Kidney (tissue), 13 donors: ENCODE measurements at regions not wholly inside any gene's neighbourhood (a gene's known extent, or its start where the extent isn't known, plus 50 kb on each side); places are given as distances from the start of the nearest gene placed in this dataset.
A peak's percentile ranks its signal among the peaks of the same experiment; 100 is the strongest.

Source experiments
- DNase-seq, 5 donors: peaks; one replicate each; pipeline ENCODE4 v3.0.0-alpha.2; 2013 to 2020
- FAIRE-seq: peaks from 2 replicates; lab custom pipeline; 2012; peaks lifted over from hg19 to GRCh38; lab: Jason Lieb, UNC
- H3K27ac ChIP-seq, 2 donors: one replicate each; pipeline ENCODE4 v1.7.0; 2013; ENCODE audit warnings: low read depth in 2 of 2, low read length in 2 of 2, inconsistent platforms in 1 of 2
- H3K27me3 ChIP-seq: one replicate; pipeline ENCODE4 v1.7.1; 2013; ENCODE audit warnings: low read length, inconsistent platforms; ENCODE audit not compliant: control insufficient read depth, insufficient read depth
- H3K36me3 ChIP-seq, 3 donors: one replicate each; pipeline versions ENCODE4 v1.7.0 to v1.7.1; 2013; ENCODE audit warnings: low read length in 3 of 3, control low read depth in 1 of 3, inconsistent platforms in 1 of 3; ENCODE audit not compliant: insufficient read depth in 3 of 3, control insufficient read depth in 2 of 3
- H3K4me1 ChIP-seq, 3 donors: one replicate each; pipeline versions ENCODE4 v1.7.0 to v1.7.1; 2013; ENCODE audit warnings: low read length in 3 of 3, inconsistent platforms in 1 of 3, low read depth in 1 of 3; ENCODE audit not compliant: control insufficient read depth in 2 of 3, insufficient read depth in 2 of 3
- H3K4me3 ChIP-seq, 3 donors: one replicate each; pipeline versions ENCODE4 v1.7.0 to v1.8.1; 2013; ENCODE audit warnings: low read length in 3 of 3, control low read depth in 1 of 3, inconsistent platforms in 1 of 3
- H3K9ac ChIP-seq, 3 donors: one replicate each; pipeline versions ENCODE4 v1.7.0 to v1.7.1; 2013; ENCODE audit warnings: low read length in 3 of 3, control low read depth in 1 of 3, inconsistent platforms in 1 of 3
- H3K9me3 ChIP-seq, 3 donors: one replicate each; pipeline versions ENCODE4 v1.7.0 to v1.7.1; 2013; ENCODE audit warnings: low read length in 3 of 3, control low read depth in 1 of 3, inconsistent platforms in 1 of 3; ENCODE audit not compliant: control insufficient read depth in 2 of 3, insufficient read depth in 1 of 3
- intact Hi-C: fragments of 100-400 bp; cut with DNase I; formaldehyde crosslinking; loops from one replicate; pipeline ENCODE4 v1.11.1; 2022
- TF ChIP-seq, protein P1 (sequence below): IDR thresholded peaks from 3 replicates; pipeline ENCODE4 v1.5.1; 2012; ENCODE audit warnings: mild to moderate bottlenecking, moderate library complexity, borderline replicate concordance; ENCODE audit not compliant: insufficient read depth; ENCODE audit errors: extremely low read depth
- donor health status: control.
- donor health status: control.
- donor health status: control.
- donor health status: control.
- donor health status: control.
- donor health status: DM: yes; HTN: yes; CAD: no.
- donor health status: Normal renal cell carcinoma (clear cell type).

DNA sequence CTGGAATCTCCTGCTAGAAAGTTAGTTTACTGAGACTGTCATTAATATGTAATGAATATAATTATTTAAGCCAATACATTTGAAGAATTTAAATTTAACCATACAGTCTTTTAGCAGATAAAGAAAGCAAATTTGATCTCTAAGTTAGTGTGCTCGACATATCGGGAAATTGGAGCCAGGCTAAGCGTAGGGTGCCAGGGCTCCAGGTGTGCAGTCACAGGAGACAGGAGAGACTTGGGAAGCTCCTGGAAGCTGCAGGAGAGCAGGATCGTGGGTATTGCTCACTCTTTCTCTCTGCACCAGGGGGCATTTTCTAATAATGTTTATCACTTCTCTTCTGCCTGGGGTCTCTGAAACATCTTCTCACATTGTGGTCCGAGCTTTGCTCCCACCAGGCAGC is 342.0 kb upstream of the ANKRD30A start:
- Histone ChIP-seq H3K27me3 (no peaks in the 10 kb centered on the region), H3K9me3 (no peaks in the 10 kb centered on the region), H3K9ac (no peak overlapping the region), H3K27ac (no peak overlapping the region), H3K4me1 (no peaks in the 10 kb centered on the region), H3K36me3 (no peaks in the 10 kb centered on the region), H3K4me3 (no peak overlapping the region)
- intact Hi-C loops = loop anchor here (10.0 kb wide), 1 partner anchor 1159 kb away; no protein-coding TSS in a partner anchor
- TF ChIP-seq, protein P1, sequence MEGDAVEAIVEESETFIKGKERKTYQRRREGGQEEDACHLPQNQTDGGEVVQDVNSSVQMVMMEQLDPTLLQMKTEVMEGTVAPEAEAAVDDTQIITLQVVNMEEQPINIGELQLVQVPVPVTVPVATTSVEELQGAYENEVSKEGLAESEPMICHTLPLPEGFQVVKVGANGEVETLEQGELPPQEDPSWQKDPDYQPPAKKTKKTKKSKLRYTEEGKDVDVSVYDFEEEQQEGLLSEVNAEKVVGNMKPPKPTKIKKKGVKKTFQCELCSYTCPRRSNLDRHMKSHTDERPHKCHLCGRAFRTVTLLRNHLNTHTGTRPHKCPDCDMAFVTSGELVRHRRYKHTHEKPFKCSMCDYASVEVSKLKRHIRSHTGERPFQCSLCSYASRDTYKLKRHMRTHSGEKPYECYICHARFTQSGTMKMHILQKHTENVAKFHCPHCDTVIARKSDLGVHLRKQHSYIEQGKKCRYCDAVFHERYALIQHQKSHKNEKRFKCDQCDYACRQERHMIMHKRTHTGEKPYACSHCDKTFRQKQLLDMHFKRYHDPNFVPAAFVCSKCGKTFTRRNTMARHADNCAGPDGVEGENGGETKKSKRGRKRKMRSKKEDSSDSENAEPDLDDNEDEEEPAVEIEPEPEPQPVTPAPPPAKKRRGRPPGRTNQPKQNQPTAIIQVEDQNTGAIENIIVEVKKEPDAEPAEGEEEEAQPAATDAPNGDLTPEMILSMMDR = no peak
- no peak for FAIRE-seq
- no peak for DNase-seq

DNA sequence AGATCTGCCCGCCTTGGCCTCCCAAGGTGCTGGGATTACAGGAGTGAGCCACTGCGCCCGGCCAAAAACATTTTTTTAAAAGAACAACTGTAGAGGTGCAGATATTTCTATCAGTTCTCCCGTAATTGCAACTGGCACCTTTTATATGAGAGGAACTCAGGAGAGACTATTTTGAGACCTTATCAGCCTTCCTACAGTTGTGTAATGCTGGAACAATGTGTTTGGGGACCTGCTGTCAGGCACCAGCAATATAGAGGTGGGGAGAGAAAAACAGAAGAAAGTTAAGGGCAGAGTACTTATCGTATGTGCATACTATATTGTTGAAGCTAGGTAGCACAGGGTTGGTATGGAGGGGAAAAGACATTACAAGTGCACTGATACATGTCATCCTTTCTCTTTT is 343.8 kb upstream of the ANKRD30A start:
- no peak for FAIRE-seq
- H3K36me3 ChIP-seq = no peaks in the 10 kb centered on the region

DNA sequence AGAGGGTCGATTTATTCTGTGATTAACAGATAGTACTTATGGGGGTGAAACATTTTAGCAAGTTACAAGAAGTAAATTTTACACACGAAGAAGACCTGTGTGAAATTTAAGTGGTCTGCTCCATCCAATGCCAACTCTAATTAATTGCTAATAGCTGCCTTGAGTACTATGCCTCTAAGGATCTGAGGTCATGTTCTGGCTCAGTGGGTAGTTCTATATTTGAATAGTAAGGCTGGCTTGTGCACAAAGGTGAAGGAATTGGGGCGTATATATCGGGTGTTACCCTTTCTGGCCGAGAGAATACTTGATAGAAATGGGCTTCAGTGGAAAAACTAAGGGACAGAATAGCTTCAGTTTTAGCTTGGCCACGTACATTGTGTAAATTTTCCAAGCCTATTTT is 345.2 kb upstream of the ANKRD30A start:
- Histone ChIP-seq H3K4me1 (no peaks in the 10 kb centered on the region), H3K9me3 (no peaks in the 10 kb centered on the region), H3K9ac (no peak overlapping the region), H3K27ac (no peak overlapping the region), H3K4me3 (no peak overlapping the region), H3K36me3 (no peaks in the 10 kb centered on the region), H3K27me3 (no peaks in the 10 kb centered on the region)
- DNase-seq = no peak
- TF ChIP-seq, protein P1 = no peak
- FAIRE-seq = no peak
- intact Hi-C loops = loop anchor here (10.0 kb wide), 1 partner anchor 1155 kb away; no protein-coding TSS in a partner anchor

More for the DNA sequence above, 343.8 kb upstream of the ANKRD30A start:
- Histone ChIP-seq H3K4me3 (no peak overlapping the region), H3K9me3 (no peaks in the 10 kb centered on the region), H3K4me1 (no peaks in the 10 kb centered on the region), H3K9ac (no peak overlapping the region), H3K27me3 (no peaks in the 10 kb centered on the region), H3K27ac (no peak overlapping the region)
- TF ChIP-seq, protein P1 = no peak
- DNase-seq = no peak
- intact Hi-C loops = loop anchor here (10.0 kb wide), 1 partner anchor 1157 kb away; no protein-coding TSS in a partner anchor

DNA sequence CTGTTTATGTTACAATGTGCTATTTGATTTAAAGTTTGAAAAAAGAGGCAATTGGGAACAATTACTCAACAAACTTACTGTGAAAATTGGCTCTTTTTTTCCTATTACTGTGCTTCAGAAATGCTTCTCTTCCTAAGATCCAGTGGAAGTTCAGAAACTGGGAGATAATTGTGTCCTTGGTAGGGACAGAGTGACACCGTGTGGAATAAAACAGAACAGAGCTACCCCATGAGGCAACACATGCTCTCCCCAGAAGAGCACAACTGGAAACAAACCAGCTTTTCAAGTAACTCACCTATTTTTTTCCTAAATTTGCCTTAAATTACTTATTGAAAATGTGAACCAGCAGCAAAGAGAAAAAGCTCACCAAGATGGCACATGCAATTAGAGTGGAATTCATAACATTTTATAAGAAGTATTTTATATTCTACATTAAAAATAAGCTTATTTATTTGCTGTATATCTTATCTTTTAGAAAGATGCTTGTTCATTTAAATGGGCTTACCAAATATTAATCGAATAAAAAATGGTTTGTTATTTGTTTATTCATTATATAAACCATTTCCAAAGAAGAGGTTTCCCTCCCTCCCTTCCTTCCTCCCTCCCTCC is 346.1 kb upstream of the ANKRD30A start:
- Histone ChIP-seq H3K9me3 (no peaks in the 10 kb centered on the region), H3K27me3 (no peaks in the 10 kb centered on the region), H3K4me1 (no peaks in the 10 kb centered on the region), H3K9ac (no peak overlapping the region), H3K36me3 (no peaks in the 10 kb centered on the region), H3K27ac (no peak overlapping the region), H3K4me3 (no peak overlapping the region)
- DNase-seq (peak in 4 of 5 donors; percentile 55 to 86 (median 74)), FAIRE-seq (peak; percentile 72)
- intact Hi-C loops = no loop called here
- TF ChIP-seq, protein P1 = peak; percentile 68
